GM12892 (cell line): ENCODE measurements at regions not wholly inside any gene's neighbourhood (a gene's known extent, or its start where the extent isn't known, plus 50 kb on each side); places are given as distances from the start of the nearest gene placed in this dataset.

Source experiments
- POLR2A ChIP-seq: IDR thresholded peaks from 2 replicates; pipeline ENCODE4 v1.6.1; 2011; ENCODE audit warnings: low read depth, low read length, control low read depth
- POLR2AphosphoS5 ChIP-seq: IDR thresholded peaks from 2 replicates; pipeline ENCODE4 v1.6.1; 2011; ENCODE audit warnings: low read depth, low read length, control low read depth
- TAF1 ChIP-seq: IDR thresholded peaks from 2 replicates; pipeline ENCODE4 v1.6.1; 2011; ENCODE audit warnings: low read depth, mild to moderate bottlenecking, control low read depth, low read length, borderline replicate concordance

DNA sequence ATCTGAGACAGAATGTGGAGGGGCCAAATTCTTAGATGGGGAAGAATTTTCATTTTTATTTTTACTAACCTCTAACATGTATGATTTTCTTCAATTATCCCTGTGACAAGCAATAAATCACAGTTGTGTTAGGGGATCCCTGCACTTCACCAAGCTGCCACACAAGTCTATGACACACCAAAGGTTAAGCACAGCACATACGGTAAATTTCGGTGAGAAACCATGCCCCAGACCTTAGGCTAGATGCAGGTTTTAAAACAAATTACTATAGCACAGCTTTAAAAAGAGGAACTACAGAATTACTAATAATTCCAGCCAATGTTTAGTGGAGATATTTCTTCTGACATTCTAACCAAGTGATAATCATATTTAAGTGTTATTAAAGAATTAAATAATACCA is 175.7 kb upstream of the RORB start:
- no peak for TF ChIP-seq POLR2AphosphoS5
- TF ChIP-seq POLR2A: no peak
- TF ChIP-seq TAF1: no peak
